ENCODE measurements at regions not wholly inside any gene's neighbourhood (a gene's known extent, or its start where the extent isn't known, plus 50 kb on each side); places are given as distances from the start of the nearest gene placed in this dataset.

GRCh38 chr5:68352166-68352565 lies 136.6 kb downstream of the PIK3R1 start:
- DNase-seq: no peak

GRCh38 chr5:68353605-68354004 lies 138.0 kb downstream of the PIK3R1 start:
- DNase-seq: no peak

GRCh38 chr5:68354315-68354714 lies 138.8 kb downstream of the PIK3R1 start:
- peak; percentile 80 for DNase-seq

GRCh38 chr5:68356216-68356615 lies 140.7 kb downstream of the PIK3R1 start:
- no peak for DNase-seq

GRCh38 chr5:68356623-68357022 lies 141.1 kb downstream of the PIK3R1 start:
- no peak for DNase-seq

- DNase-seq: no peak
Measured at GRCh38 chr5:68359699-68360098, 144.1 kb downstream of the PIK3R1 start.

- no peak for DNase-seq
Measured at GRCh38 chr5:68362331-68362730, 146.8 kb downstream of the PIK3R1 start.

- peak; percentile 19 for DNase-seq
Measured at GRCh38 chr5:68365889-68366288, 150.3 kb downstream of the PIK3R1 start.

GRCh38 chr5:68367287-68367686 lies 151.7 kb downstream of the PIK3R1 start:
- peak; percentile 32 for DNase-seq

- no peak for DNase-seq
Measured at GRCh38 chr5:68367717-68368116, 152.2 kb downstream of the PIK3R1 start.

GRCh38 chr5:68368311-68369022 lies 152.9 kb downstream of the PIK3R1 start:
- DNase-seq: peak; percentile 19

GRCh38 chr5:68369023-68369359 lies 153.4 kb downstream of the PIK3R1 start:
- DNase-seq: peak; percentile 61

- DNase-seq: peak; percentile 87
Measured at GRCh38 chr5:68369457-68370125, 154.0 kb downstream of the PIK3R1 start.

GRCh38 chr5:68370196-68370595 lies 154.6 kb downstream of the PIK3R1 start:
- DNase-seq: peak; percentile 23

- DNase-seq: no peak
Measured at GRCh38 chr5:68371607-68372006, 156.1 kb downstream of the PIK3R1 start.

GRCh38 chr5:68372161-68372560 lies 156.6 kb downstream of the PIK3R1 start:
- DNase-seq: peak; percentile 17

- no peak for DNase-seq
Measured at GRCh38 chr5:68373050-68373449, 157.5 kb downstream of the PIK3R1 start.

GRCh38 chr5:68374796-68375518 lies 159.4 kb downstream of the PIK3R1 start:
- no peak for DNase-seq

- no peak for DNase-seq
Measured at GRCh38 chr5:68375540-68375939, 160.0 kb downstream of the PIK3R1 start.

- DNase-seq: no peak
Measured at GRCh38 chr5:68376935-68377334, 161.4 kb downstream of the PIK3R1 start.

GRCh38 chr5:68377733-68378132 lies 162.2 kb downstream of the PIK3R1 start:
- no peak for DNase-seq

- DNase-seq: no peak
Measured at GRCh38 chr5:68378204-68378820, 162.8 kb downstream of the PIK3R1 start.

- no peak for DNase-seq
Measured at GRCh38 chr5:68379275-68380036, 163.9 kb downstream of the PIK3R1 start.

All from OCI-M1 (cell line).